ENCODE measurements at regions not wholly inside any gene's neighbourhood (a gene's known extent, or its start where the extent isn't known, plus 50 kb on each side); places are given as distances from the start of the nearest gene placed in this dataset.

- ChIA-PET CTCF (interaction anchor here (2.3 kb wide), 1 partner anchor 8 kb away, joined by 13 read pairs; no protein-coding TSS in a partner anchor), POLR2A (no interaction called here), RAD21 (ENCODE audit: low non-redundant PET in 1 of 2, low total read pairs in 2 of 2, uncharacterized antibody in 2 of 2, unreplicated experiment in 2 of 2) (no interaction called here)
- Histone ChIP-seq H3K27ac (ENCODE audit: low read depth, low read length) (no peak overlapping the region), H3K4me1 (ENCODE audit: control insufficient read depth in 1 of 2, insufficient read depth in 2 of 2, low read length in 2 of 2) (peaks cover 9 to 12% of the 10 kb centered on the region in 2 experiments; a peak in 2 of 4 replicates), H3K36me3 (ENCODE audit: control insufficient read depth in 1 of 2, insufficient read depth in 2 of 2, low read length in 2 of 2) (no peaks in the 10 kb centered on the region), H3K4me2 (ENCODE audit: low read length) (no peak overlapping the region), H3K9me2 (ENCODE audit: insufficient read depth) (no peaks in the 10 kb centered on the region), H3K9me3 (ENCODE audit: control insufficient read depth in 1 of 2, insufficient read depth in 1 of 2, low read depth in 1 of 2, low read length in 2 of 2) (no peaks in the 10 kb centered on the region), H2AFZ (ENCODE audit: low read depth, low read length, poor library complexity, severe bottlenecking) (no peak overlapping the region), H3K9ac (ENCODE audit: low read length) (no peak overlapping the region), H3K4me3 (replicated peaks in 1 of 2; ENCODE audit: low read depth in 1 of 2, low read length in 2 of 2) (no peak overlapping the region), H3K79me2 (ENCODE audit: insufficient read depth, low read length) (no peaks in the 10 kb centered on the region), H4K20me1 (ENCODE audit: insufficient read depth) (no peaks in the 10 kb centered on the region), H3K27me3 (ENCODE audit: insufficient read depth, low read length) (no peaks in the 10 kb centered on the region)
- DNase-seq (ENCODE audit: low read depth, low spot score) (no peak), ATAC-seq (no peak)
- intact Hi-C loops (cut with micrococcal nuclease) = no loop called here
- no TSS peak for BruUV-seq (replicated peaks)
- no peak for TF ChIP-seq POLR2A (IDR thresholded peaks at IDR 0.05; ENCODE audit: borderline replicate concordance, extremely low read depth, insufficient read depth, insufficient read length)
- TF ChIP-seq CBX3 (IDR thresholded peaks at IDR 0.05; ENCODE audit: low read depth) = no peak
Measured at GRCh38 chr1:43065616-43066399, 106.3 kb downstream of the EBNA1BP2 start.

- Histone ChIP-seq H3K9me2 (ENCODE audit: insufficient read depth) (no peaks in the 10 kb centered on the region), H4K20me1 (ENCODE audit: insufficient read depth) (no peaks in the 10 kb centered on the region), H3K4me3 (replicated peaks in 1 of 2; ENCODE audit: low read depth in 1 of 2, low read length in 2 of 2) (no peak overlapping the region), H3K27ac (ENCODE audit: low read depth, low read length) (no peak overlapping the region), H3K4me1 (ENCODE audit: control insufficient read depth in 1 of 2, insufficient read depth in 2 of 2, low read length in 2 of 2) (peaks cover 8 to 9% of the 10 kb centered on the region in 2 experiments; a peak in 2 of 4 replicates), H3K27me3 (ENCODE audit: insufficient read depth, low read length) (no peaks in the 10 kb centered on the region), H3K4me2 (ENCODE audit: low read length) (no peak overlapping the region), H3K9me3 (ENCODE audit: control insufficient read depth in 1 of 2, insufficient read depth in 1 of 2, low read depth in 1 of 2, low read length in 2 of 2) (no peaks in the 10 kb centered on the region), H3K36me3 (ENCODE audit: control insufficient read depth in 1 of 2, insufficient read depth in 2 of 2, low read length in 2 of 2) (no peaks in the 10 kb centered on the region), H2AFZ (ENCODE audit: low read depth, low read length, poor library complexity, severe bottlenecking) (no peak overlapping the region), H3K9ac (ENCODE audit: low read length) (no peak overlapping the region), H3K79me2 (ENCODE audit: insufficient read depth, low read length) (no peaks in the 10 kb centered on the region)
- intact Hi-C loops (cut with micrococcal nuclease) = no loop called here
- no peak for ATAC-seq
- ChIA-PET RAD21 (ENCODE audit: low non-redundant PET in 1 of 2, low total read pairs in 2 of 2, uncharacterized antibody in 2 of 2, unreplicated experiment in 2 of 2) (no interaction called here), POLR2A (no interaction called here), CTCF (interaction anchor here (2.3 kb wide), 1 partner anchor 9 kb away, joined by 13 read pairs; no protein-coding TSS in a partner anchor)
- BruUV-seq (replicated peaks) = no TSS peak
- no peak for DNase-seq (ENCODE audit: low read depth, low spot score)
- no peak for TF ChIP-seq SRF (IDR thresholded peaks at IDR 0.05; ENCODE audit: low read depth)
- no peak for TF ChIP-seq EGR1 (IDR thresholded peaks at IDR 0.05; ENCODE audit: low read depth)
- no peak for TF ChIP-seq SIN3A (IDR thresholded peaks at IDR 0.05; ENCODE audit: low read depth)
- no peak for TF ChIP-seq POLR2A (IDR thresholded peaks at IDR 0.05; ENCODE audit: borderline replicate concordance, extremely low read depth, insufficient read depth, insufficient read length)
- TF ChIP-seq EZH2 (IDR thresholded peaks at IDR 0.05) = no peak
- TF ChIP-seq ZNF274 (IDR thresholded peaks at IDR 0.05; ENCODE audit: low read depth, low read length) = no peak
Measured at GRCh38 chr1:43065191-43065590, 106.5 kb upstream of the SLC2A1 start.

All from HCT116 (cell line).